ENCODE measurements at regions not wholly inside any gene's neighbourhood (a gene's known extent, or its start where the extent isn't known, plus 50 kb on each side); places are given as distances from the start of the nearest gene placed in this dataset.
A peak's percentile ranks its signal among the peaks of the same experiment; 100 is the strongest.

DNA sequence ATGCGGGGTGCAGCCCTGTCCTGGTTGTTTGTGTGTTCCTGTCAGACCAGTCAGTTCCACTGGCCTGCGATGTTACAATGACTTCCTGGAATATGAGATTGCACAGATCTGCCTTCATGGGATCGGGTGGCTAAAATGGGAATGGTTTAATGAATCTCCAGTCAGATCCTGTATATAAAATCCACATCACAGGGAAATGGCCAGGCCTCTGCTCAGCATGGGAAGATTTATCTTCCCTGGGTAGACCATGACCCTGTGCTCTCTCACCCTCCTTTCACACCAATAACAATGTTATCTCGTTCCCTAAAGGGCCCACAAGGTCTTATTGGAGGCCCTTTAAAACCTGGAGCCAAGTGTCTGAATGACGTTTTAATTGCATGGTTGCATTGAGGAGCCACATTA is 307.4 kb downstream of the RAB28 start:
- no peak for DNase-seq
- intact Hi-C loops (cut with DNase I; ENCODE audit: low total_unique reads) (no loop called here), in situ Hi-C loops (cut with MboI; ENCODE audit: low pct_ligation_motif_present in 1 of 4, low pct_unique_long_range_greater_than_20kb in 1 of 4, low sequenced_read_pairs in 3 of 4) (no loop called here)
- Histone ChIP-seq H3K36me3 (no peaks in the 10 kb centered on the region), H3K4me3 (no peak overlapping the region), H3K9me3 (no peaks in the 10 kb centered on the region), H3K27ac (no peak overlapping the region), H3K27me3 (no peaks in the 10 kb centered on the region), H3K4me1 (no peaks in the 10 kb centered on the region)
- WGBS, 2 donors (ENCODE audit: low coverage in 1 of 2) = 37% methylated on average over 5 of the region's 5 CpGs; no CpG with 5 or more reads in 1 of the 2 donors
- TF ChIP-seq POLR2A (IDR thresholded peaks at IDR 0.05) = no peak
- TF ChIP-seq, protein P1, sequence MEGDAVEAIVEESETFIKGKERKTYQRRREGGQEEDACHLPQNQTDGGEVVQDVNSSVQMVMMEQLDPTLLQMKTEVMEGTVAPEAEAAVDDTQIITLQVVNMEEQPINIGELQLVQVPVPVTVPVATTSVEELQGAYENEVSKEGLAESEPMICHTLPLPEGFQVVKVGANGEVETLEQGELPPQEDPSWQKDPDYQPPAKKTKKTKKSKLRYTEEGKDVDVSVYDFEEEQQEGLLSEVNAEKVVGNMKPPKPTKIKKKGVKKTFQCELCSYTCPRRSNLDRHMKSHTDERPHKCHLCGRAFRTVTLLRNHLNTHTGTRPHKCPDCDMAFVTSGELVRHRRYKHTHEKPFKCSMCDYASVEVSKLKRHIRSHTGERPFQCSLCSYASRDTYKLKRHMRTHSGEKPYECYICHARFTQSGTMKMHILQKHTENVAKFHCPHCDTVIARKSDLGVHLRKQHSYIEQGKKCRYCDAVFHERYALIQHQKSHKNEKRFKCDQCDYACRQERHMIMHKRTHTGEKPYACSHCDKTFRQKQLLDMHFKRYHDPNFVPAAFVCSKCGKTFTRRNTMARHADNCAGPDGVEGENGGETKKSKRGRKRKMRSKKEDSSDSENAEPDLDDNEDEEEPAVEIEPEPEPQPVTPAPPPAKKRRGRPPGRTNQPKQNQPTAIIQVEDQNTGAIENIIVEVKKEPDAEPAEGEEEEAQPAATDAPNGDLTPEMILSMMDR (IDR thresholded peaks at IDR 0.05) = no peak

DNA sequence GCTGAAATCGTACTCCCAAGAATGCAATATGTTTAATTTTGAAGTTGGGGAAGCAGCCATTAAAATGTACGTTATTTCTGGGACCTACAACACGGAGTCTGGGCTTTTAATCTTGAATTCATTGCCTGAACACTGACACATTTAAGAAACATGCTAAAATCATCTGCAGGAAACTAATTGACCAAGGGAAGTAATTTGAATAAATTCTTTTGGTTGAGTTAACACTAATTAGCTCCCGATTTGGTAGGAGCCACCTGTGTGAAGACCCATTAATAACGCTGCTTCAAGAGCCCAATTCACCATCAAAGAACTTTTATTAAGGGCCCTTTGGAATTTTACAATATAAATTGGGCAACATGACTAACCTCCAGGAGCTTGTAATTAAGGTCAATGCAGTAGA is 309.2 kb downstream of the RAB28 start:
- TF ChIP-seq, protein P1 (IDR thresholded peaks at IDR 0.05) = no peak
- TF ChIP-seq EP300 (IDR thresholded peaks at IDR 0.05; ENCODE audit: low read depth) (no peak), POLR2AphosphoS5 (IDR thresholded peaks at IDR 0.05) (no peak), POLR2A (IDR thresholded peaks at IDR 0.05) (no peak)
- intact Hi-C loops (cut with DNase I; ENCODE audit: low total_unique reads) = no loop called here
- WGBS, 2 donors (ENCODE audit: low coverage in 1 of 2) = 81 to 83% methylated on average over 5 of the region's 5 CpGs
- peak overlapping the region in 2 of 4 donors; percentile 9 to 56 for H3K27ac ChIP-seq
- no peaks in the 10 kb centered on the region for H3K4me1 ChIP-seq
- in situ Hi-C loops (cut with MboI; ENCODE audit: low pct_ligation_motif_present in 1 of 4, low pct_unique_long_range_greater_than_20kb in 1 of 4, low sequenced_read_pairs in 3 of 4) = no loop called here
- H3K27me3 ChIP-seq = no peaks in the 10 kb centered on the region
- H3K36me3 ChIP-seq = no peaks in the 10 kb centered on the region
- no peak overlapping the region for H3K4me3 ChIP-seq
- H3K9me3 ChIP-seq = no peaks in the 10 kb centered on the region
- DNase-seq = no peak

DNA sequence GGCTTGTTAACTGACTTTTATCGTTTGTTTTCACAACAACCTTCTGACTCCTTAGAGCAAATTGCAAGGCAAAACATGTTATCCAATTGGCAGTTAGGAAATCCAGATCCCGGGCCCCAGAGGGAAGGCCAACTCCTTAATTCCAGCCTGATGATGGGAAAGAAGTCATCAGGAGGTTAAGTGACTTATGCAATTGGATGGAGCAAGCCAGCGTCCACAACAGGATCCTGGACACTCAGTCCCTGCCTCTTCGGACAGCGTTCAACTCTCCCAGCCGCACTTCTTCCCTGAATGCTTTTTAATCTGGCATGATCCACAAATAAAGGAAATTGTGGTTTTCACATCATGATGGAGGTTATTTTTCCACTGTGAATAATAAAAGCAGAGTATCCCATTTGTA is 310.1 kb downstream of the RAB28 start:
- H3K9me3 ChIP-seq = no peaks in the 10 kb centered on the region
- intact Hi-C loops (cut with DNase I; ENCODE audit: low total_unique reads) (no loop called here), in situ Hi-C loops (cut with MboI; ENCODE audit: low pct_ligation_motif_present in 1 of 4, low pct_unique_long_range_greater_than_20kb in 1 of 4, low sequenced_read_pairs in 3 of 4) (no loop called here)
- H3K4me3 ChIP-seq = no peak overlapping the region
- H3K4me1 ChIP-seq = no peaks in the 10 kb centered on the region
- H3K27ac ChIP-seq = peak overlapping the region in 2 of 4 donors; percentile 9 to 56
- 76% methylated on average over 6 of the region's 6 CpGs; no CpG with 5 or more reads in 1 of the 2 donors for WGBS, 2 donors (ENCODE audit: low coverage in 1 of 2)
- peak; percentile 24 for DNase-seq
- no peaks in the 10 kb centered on the region for H3K36me3 ChIP-seq
- TF ChIP-seq EP300 (IDR thresholded peaks at IDR 0.05; ENCODE audit: low read depth) (no peak), POLR2AphosphoS5 (IDR thresholded peaks at IDR 0.05) (peak; percentile 29 to 50 (median 39))
- TF ChIP-seq, protein P1 (IDR thresholded peaks at IDR 0.05) = no peak
- no peaks in the 10 kb centered on the region for H3K27me3 ChIP-seq

DNA sequence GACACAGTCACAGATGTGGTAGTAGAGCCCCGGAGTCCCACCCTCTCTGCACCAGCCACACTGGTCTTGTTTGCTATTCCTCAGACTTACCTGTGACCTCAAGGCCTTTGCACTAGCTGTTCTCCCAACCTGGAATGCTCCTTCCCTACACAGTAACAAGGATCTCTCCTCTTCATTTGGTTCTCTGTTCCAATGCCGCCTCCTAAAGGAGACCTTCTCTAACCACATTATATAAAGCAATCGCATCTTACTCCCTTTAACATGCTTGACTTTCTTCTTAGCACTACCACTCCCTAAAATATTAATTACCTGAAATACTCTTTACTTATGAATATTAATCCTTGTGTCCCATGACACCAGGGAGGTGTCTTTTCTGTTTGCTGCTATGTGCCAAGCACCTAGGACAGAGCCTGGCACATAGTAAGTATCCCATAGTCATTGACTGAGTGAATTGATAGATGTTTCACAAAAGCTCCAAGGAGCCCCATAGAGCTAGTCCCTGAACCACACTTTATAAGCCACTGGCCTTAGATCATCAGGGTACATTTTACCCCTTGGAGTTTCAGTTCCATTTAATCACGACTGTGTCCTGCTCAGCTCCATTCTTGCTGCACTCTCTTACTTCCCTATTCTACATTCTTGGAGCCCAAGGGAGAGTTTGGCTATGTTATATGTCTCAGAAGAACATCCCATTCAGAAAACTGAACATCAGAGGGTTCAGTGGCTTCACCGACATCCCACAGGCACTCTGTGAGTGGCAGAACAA is 312.7 kb downstream of the RAB28 start:
- WGBS, 2 donors (ENCODE audit: low coverage in 1 of 2) = 91 to 94% methylated on average over 2 to 5 of the region's 5 CpGs
- Histone ChIP-seq H3K9me3 (no peaks in the 10 kb centered on the region), H3K27me3 (no peaks in the 10 kb centered on the region), H3K4me3 (no peak overlapping the region), H3K36me3 (no peaks in the 10 kb centered on the region), H3K4me1 (no peaks in the 10 kb centered on the region), H3K27ac (no peak overlapping the region)
- in situ Hi-C loops (cut with MboI; ENCODE audit: low pct_ligation_motif_present in 1 of 4, low pct_unique_long_range_greater_than_20kb in 1 of 4, low sequenced_read_pairs in 3 of 4) = no loop called here
- TF ChIP-seq EP300 (IDR thresholded peaks at IDR 0.05; ENCODE audit: low read depth) (no peak), POLR2A (IDR thresholded peaks at IDR 0.05) (no peak), POLR2AphosphoS5 (IDR thresholded peaks at IDR 0.05) (no peak)
- no peak for DNase-seq
- intact Hi-C loops (cut with DNase I; ENCODE audit: low total_unique reads) = no loop called here

Data from transverse colon (tissue), 4 donors.